Natural killer cell (primary cell): ENCODE measurements at regions not wholly inside any gene's neighbourhood (a gene's known extent, or its start where the extent isn't known, plus 50 kb on each side); places are given as distances from the start of the nearest gene placed in this dataset.

ENCODE experiments used
- ATAC-seq, 3 donors: fragments of 150-1000 bp in 2 of 3; fragments of 200-7000 bp in 1 of 3; cut with Tn5 transposase; 1 replicate in 1 of 3; 2 replicates in 2 of 3; pipeline ENCODE4 v1.10.0; 2021; ENCODE audit warnings: mild to moderate bottlenecking in 2 of 3, moderate library complexity in 2 of 3
- DNase-seq, 2 donors: peaks; one replicate each; pipeline versions ENCODE4 v3.0.0 to v3.0.0-alpha.2; 2013 to 2021; ENCODE audit warnings: mixed read lengths in 1 of 2
- H3K27ac ChIP-seq: one replicate; pipeline ENCODE4 v1.5.1; 2013; ENCODE audit warnings: mild to moderate bottlenecking, low read length
- H3K27me3 ChIP-seq: one replicate; pipeline ENCODE4 v1.6.1; 2013; ENCODE audit warnings: low read length; ENCODE audit not compliant: control insufficient read depth, insufficient read depth
- H3K36me3 ChIP-seq: one replicate; pipeline ENCODE4 v1.6.1; 2013; ENCODE audit warnings: low read length; ENCODE audit not compliant: control insufficient read depth, insufficient read depth
- H3K4me1 ChIP-seq: one replicate; pipeline ENCODE4 v1.6.1; 2013; ENCODE audit warnings: low read length; ENCODE audit not compliant: control insufficient read depth, insufficient read depth
- H3K4me3 ChIP-seq: one replicate; pipeline ENCODE4 v1.5.1; 2013; ENCODE audit warnings: low read length
- H3K9me3 ChIP-seq: one replicate; pipeline ENCODE4 v1.6.1; 2013; ENCODE audit warnings: low read length; ENCODE audit not compliant: control insufficient read depth, insufficient read depth
- H3K27ac Mint-ChIP-seq, 2 donors: one replicate each; pipeline ENCODE4 v1.8.0; 2022; ENCODE audit warnings: mild to moderate bottlenecking in 2 of 2, mixed read lengths in 2 of 2, moderate library complexity in 1 of 2
- H3K27me3 Mint-ChIP-seq, 2 donors: one replicate each; pipeline ENCODE4 v1.8.0; 2022; ENCODE audit warnings: low read depth in 2 of 2, mixed read lengths in 2 of 2
- H3K36me3 Mint-ChIP-seq: one replicate; pipeline ENCODE4 v1.8.0; 2022; ENCODE audit warnings: mixed read lengths
- H3K4me1 Mint-ChIP-seq, 2 donors: one replicate each; pipeline ENCODE4 v1.8.0; 2022; ENCODE audit warnings: mixed read lengths in 2 of 2
- H3K4me3 Mint-ChIP-seq: one replicate; pipeline ENCODE4 v1.8.0; 2022; ENCODE audit warnings: mild to moderate bottlenecking, moderate library complexity, mixed read lengths
- H3K9me3 Mint-ChIP-seq, 2 donors: one replicate each; pipeline ENCODE4 v1.8.0; 2022; ENCODE audit warnings: mixed read lengths in 2 of 2
- CTCF ChIP-seq: fragments of 200-600 bp; IDR thresholded peaks from one replicate; pipeline ENCODE4 v1.8.0; 2022; ENCODE audit warnings: antibody characterized with exemption
- WGBS: methylation state at CpG from one replicate; pipeline ENCODE4 v1.1.7; 2013; ENCODE audit warnings: missing lambda C conversion rate; ENCODE audit not compliant: insufficient coverage; 5-methylcytosine and 5-hydroxymethylcytosine counted together
- intact Hi-C: fragments of 100-400 bp; cut with micrococcal nuclease; formaldehyde crosslinking; loops from one replicate; pipeline ENCODE4 v1.14.2; 2022

GRCh38 chr14:28596391-28596790, 170.2 kb upstream of the FOXG1 start:
- Histone ChIP-seq H3K4me1 (no peaks in the 10 kb centered on the region), H3K36me3 (no peaks in the 10 kb centered on the region), H3K27ac (no peak overlapping the region), H3K27me3 (no peaks in the 10 kb centered on the region), H3K9me3 (peaks cover 6% of the 10 kb centered on the region), H3K4me3 (no peak overlapping the region)
- ATAC-seq (no peak), DNase-seq (no peak)
- H3K36me3 Mint-ChIP-seq = no peaks in the 10 kb centered on the region
- no peaks in the 10 kb centered on the region for H3K27me3 Mint-ChIP-seq
- intact Hi-C loops = no loop called here
- TF ChIP-seq CTCF = no peak
- H3K4me3 Mint-ChIP-seq = no peak overlapping the region
- no peak overlapping the region for H3K27ac Mint-ChIP-seq
- peaks cover 13 to 16% of the 10 kb centered on the region in 2 donors for H3K9me3 Mint-ChIP-seq
- no peaks in the 10 kb centered on the region for H3K4me1 Mint-ChIP-seq

- no peaks in the 10 kb centered on the region for H3K27me3 ChIP-seq
- no peak for TF ChIP-seq CTCF
Measured at GRCh38 chr14:28599191-28599590, 167.4 kb upstream of the FOXG1 start.

GRCh38 chr14:28599605-28600004, 167.0 kb upstream of the FOXG1 start:
- Mint-ChIP-seq H3K9me3 (peaks cover 18 to 19% of the 10 kb centered on the region in 2 donors), H3K4me1 (no peaks in the 10 kb centered on the region), H3K4me3 (no peak overlapping the region), H3K36me3 (no peaks in the 10 kb centered on the region), H3K27ac (no peak overlapping the region), H3K27me3 (peaks cover 0 to 2% of the 10 kb centered on the region in 2 donors)
- no peaks in the 10 kb centered on the region for H3K27me3 ChIP-seq
- H3K9me3 ChIP-seq = no peaks in the 10 kb centered on the region
- intact Hi-C loops = no loop called here
- no peak overlapping the region for H3K4me3 ChIP-seq
- no peaks in the 10 kb centered on the region for H3K4me1 ChIP-seq
- DNase-seq (no peak), ATAC-seq (no peak)
- no peak for TF ChIP-seq CTCF
- no CpG with 5 or more reads among the region's 1 CpG for WGBS
- H3K36me3 ChIP-seq = no peaks in the 10 kb centered on the region
- H3K27ac ChIP-seq = no peak overlapping the region

More at GRCh38 chr14:28599191-28599590, 167.4 kb upstream of the FOXG1 start:
- DNase-seq (no peak), ATAC-seq (no peak)
- Histone ChIP-seq H3K4me1 (no peaks in the 10 kb centered on the region), H3K4me3 (no peak overlapping the region), H3K36me3 (no peaks in the 10 kb centered on the region), H3K27ac (no peak overlapping the region), H3K9me3 (no peaks in the 10 kb centered on the region)
- WGBS = 40% methylated on average over 1 of the region's 2 CpGs
- H3K36me3 Mint-ChIP-seq = no peaks in the 10 kb centered on the region
- peaks cover 0 to 2% of the 10 kb centered on the region in 2 donors for H3K27me3 Mint-ChIP-seq
- intact Hi-C loops = no loop called here
- peaks cover 18% of the 10 kb centered on the region in 2 donors for H3K9me3 Mint-ChIP-seq
- H3K4me3 Mint-ChIP-seq = no peak overlapping the region
- H3K4me1 Mint-ChIP-seq = no peaks in the 10 kb centered on the region
- H3K27ac Mint-ChIP-seq = no peak overlapping the region

- H3K27me3 Mint-ChIP-seq = peaks cover 0 to 2% of the 10 kb centered on the region in 2 donors
- no peaks in the 10 kb centered on the region for H3K4me1 Mint-ChIP-seq
- intact Hi-C loops = no loop called here
- WGBS = 73% methylated on average over 6 of the region's 6 CpGs
- H3K27me3 ChIP-seq = no peaks in the 10 kb centered on the region
- H3K9me3 Mint-ChIP-seq = peaks cover 10 to 13% of the 10 kb centered on the region in 2 donors
- no peak overlapping the region for H3K27ac ChIP-seq
- ATAC-seq = no peak
- no peaks in the 10 kb centered on the region for H3K4me1 ChIP-seq
- TF ChIP-seq CTCF = no peak
- no peak overlapping the region for H3K27ac Mint-ChIP-seq
- no peaks in the 10 kb centered on the region for H3K36me3 ChIP-seq
- no peak overlapping the region for H3K4me3 Mint-ChIP-seq
- no peak for DNase-seq
- H3K4me3 ChIP-seq = no peak overlapping the region
- no peaks in the 10 kb centered on the region for H3K36me3 Mint-ChIP-seq
- no peaks in the 10 kb centered on the region for H3K9me3 ChIP-seq
Measured at GRCh38 chr14:28603606-28604005, 163.0 kb upstream of the FOXG1 start.
